NT2/D1 (cell line): ENCODE measurements at regions not wholly inside any gene's neighbourhood (a gene's known extent, or its start where the extent isn't known, plus 50 kb on each side); places are given as distances from the start of the nearest gene placed in this dataset.

ENCODE experiments used
- SUZ12 ChIP-seq: IDR thresholded peaks from 2 replicates; pipeline ENCODE4 v1.6.1; 2011; ENCODE audit not compliant: insufficient read length, insufficient read depth; ENCODE audit errors: extremely low read depth
- YY1 ChIP-seq: IDR thresholded peaks from 2 replicates; pipeline ENCODE4 v1.6.1; 2011; ENCODE audit not compliant: insufficient read length, insufficient read depth
- ZNF274 ChIP-seq: IDR thresholded peaks from 2 replicates; pipeline ENCODE4 v1.6.1; 2011; ENCODE audit warnings: mild to moderate bottlenecking, low read depth, low read length

DNA sequence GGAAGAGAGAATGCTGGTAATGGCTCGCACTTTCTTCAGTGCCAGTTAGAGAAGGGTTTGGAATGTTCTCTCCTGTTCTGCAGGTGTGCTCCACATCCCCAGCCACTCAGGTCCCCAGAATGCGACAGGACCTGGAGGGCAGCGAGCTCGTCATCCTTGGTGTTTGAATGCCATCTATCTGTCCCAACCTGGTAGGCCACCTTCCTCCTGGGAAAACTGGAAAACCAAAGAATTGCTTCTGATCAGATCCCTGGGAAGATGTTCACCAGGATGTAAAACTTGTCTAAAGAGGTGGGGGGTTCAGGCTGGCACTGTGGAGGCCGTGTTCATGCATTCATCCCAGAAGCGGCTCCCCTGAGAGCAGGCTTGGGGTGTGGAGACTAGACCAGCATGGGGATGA lies 379.5 kb downstream of the GLRX3 start:
- TF ChIP-seq ZNF274 (no peak), YY1 (no peak), SUZ12 (no peak)
